ENCODE measurements at regions not wholly inside any gene's neighbourhood (a gene's known extent, or its start where the extent isn't known, plus 50 kb on each side); places are given as distances from the start of the nearest gene placed in this dataset.
"Not testable (repeated sequence)": the region's sequence is repeated elsewhere in the genome, so short reads cannot be mapped to it uniquely, and the experiment has no call there.

- not testable (repeated sequence) for TF ChIP-seq CTCF (IDR thresholded peaks at IDR 0.05; ENCODE audit: insufficient read depth, low read length); REST (IDR thresholded peaks at IDR 0.05; ENCODE audit: insufficient replicate concordance, low read depth); GABPA (IDR thresholded peaks at IDR 0.05; ENCODE audit: low read depth); POLR2AphosphoS5 (IDR thresholded peaks at IDR 0.05; ENCODE audit: low read depth); SPI1 (IDR thresholded peaks at IDR 0.05; ENCODE audit: borderline replicate concordance, low read depth)
Observed at GRCh38 chr6:133812446-133812845, 76.5 kb upstream of the TCF21 start.

Measured in HL-60 (cell line).